GM12873 (cell line): ENCODE measurements at regions not wholly inside any gene's neighbourhood (a gene's known extent, or its start where the extent isn't known, plus 50 kb on each side); places are given as distances from the start of the nearest gene placed in this dataset.

ENCODE experiments used
- CTCF ChIP-seq: IDR thresholded peaks from 2 replicates; pipeline ENCODE4 v1.5.1; 2012; ENCODE audit warnings: low read depth, mild to moderate bottlenecking, moderate library complexity, low read length, control low read depth; ENCODE audit not compliant: insufficient read depth; ENCODE audit errors: missing control alignments

- TF ChIP-seq CTCF = no peak
These were observed 379.2 kb downstream of the GRIN2B start for GRCh38 chr12:13602172-13602571.

GRCh38 chr12:13599176-13599575 lies 382.2 kb downstream of the GRIN2B start:
- TF ChIP-seq CTCF = no peak

GRCh38 chr12:13597837-13598236 lies 383.6 kb downstream of the GRIN2B start:
- no peak for TF ChIP-seq CTCF

GRCh38 chr12:13597166-13597565 lies 384.2 kb downstream of the GRIN2B start:
- no peak for TF ChIP-seq CTCF

GRCh38 chr12:13596714-13597113 lies 384.7 kb downstream of the GRIN2B start:
- TF ChIP-seq CTCF = no peak

GRCh38 chr12:13595536-13596443 lies 385.6 kb downstream of the GRIN2B start:
- TF ChIP-seq CTCF = no peak

GRCh38 chr12:13594731-13595514 lies 386.5 kb downstream of the GRIN2B start:
- TF ChIP-seq CTCF = no peak
